NCI-H2196 treated with DMSO at 0.1 percent for 48 hours (cell line): ENCODE measurements at regions not wholly inside any gene's neighbourhood (a gene's known extent, or its start where the extent isn't known, plus 50 kb on each side); places are given as distances from the start of the nearest gene placed in this dataset.

ENCODE experiments used
- DNase-seq: peaks from one replicate; lab custom pipeline; 2025; ENCODE audit not compliant: unreplicated experiment; lab: John Stamatoyannopoulos, UW

DNA sequence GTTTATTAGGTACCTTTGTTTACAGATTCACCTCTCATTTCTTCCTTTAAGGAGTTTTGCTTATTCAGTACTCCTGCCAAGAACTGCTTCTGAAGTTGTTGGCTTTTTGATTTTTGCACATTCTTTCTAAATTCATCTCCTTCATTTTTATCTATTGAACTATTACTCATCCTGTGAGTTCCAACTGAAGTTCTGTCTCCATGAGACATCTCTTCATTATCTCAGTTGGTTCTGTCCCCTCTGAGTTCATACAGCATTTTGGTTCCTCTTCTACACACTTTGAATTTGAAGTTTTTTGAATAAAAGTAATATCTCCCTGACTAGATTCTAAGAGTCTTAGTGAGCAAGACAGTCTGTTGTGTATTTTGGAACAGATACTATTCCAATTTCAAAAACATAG is 299.7 kb downstream of the OTOL1 start:
- no peak for DNase-seq

GRCh38 chr3:161796780-161797179 is 300.2 kb downstream of the OTOL1 start:
- DNase-seq: no peak

- no peak for DNase-seq
These were observed 301.4 kb downstream of the OTOL1 start for GRCh38 chr3:161798016-161798415.

DNA sequence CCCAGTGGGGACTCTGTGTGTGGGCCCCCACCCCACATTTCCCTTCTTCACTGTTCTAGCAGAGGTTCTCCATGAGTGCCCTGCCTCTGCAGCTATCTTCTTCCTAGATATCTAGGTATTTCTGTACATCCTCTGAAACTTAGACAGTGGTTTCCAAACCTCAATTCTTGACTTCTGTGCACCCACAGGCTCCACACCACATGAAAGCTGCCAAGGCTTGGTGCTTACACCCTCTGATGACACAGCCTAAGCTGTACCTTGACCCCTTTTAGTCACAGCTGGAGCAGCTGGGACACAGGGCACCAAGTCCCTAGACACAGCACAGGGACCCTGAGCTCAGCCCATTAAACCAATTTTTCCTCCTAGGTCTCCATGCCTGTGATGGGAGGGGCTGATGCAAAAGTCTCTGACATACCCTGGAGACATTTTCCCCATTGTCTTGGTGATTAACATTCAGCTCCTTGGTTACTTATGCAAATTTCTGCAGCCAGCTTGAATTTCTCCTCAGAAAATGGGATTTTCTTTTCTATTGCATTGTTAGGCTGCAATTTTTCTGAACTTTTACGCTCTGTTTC is 304.5 kb downstream of the OTOL1 start:
- DNase-seq: no peak

- DNase-seq: no peak
These were observed 321.5 kb downstream of the OTOL1 start for GRCh38 chr3:161818106-161818505.

GRCh38 chr3:161821591-161821990 is 325.0 kb downstream of the OTOL1 start:
- no peak for DNase-seq

DNA sequence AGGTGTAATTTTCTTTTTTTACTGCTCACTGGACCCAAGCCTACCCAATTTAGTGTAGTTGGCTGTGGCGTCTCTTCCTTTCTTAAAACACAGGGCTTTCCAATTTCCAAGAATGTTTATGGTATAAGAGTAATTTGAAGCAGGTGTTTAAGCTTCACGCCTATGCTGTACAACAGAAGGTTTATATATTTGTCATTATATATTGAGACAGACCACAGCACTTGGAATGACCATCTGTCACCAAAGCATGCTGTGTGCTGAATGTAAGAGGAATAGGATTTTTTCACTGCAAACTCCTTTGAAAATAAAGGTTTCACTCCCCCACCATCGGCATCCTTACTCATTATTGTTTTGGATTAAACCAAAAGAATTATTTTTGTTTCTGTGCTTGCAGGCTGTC is 325.7 kb downstream of the OTOL1 start:
- no peak for DNase-seq

- no peak for DNase-seq
These were observed 327.3 kb downstream of the OTOL1 start for GRCh38 chr3:161823910-161824309.

GRCh38 chr3:161838021-161838420 is 341.4 kb downstream of the OTOL1 start:
- DNase-seq: no peak

DNA sequence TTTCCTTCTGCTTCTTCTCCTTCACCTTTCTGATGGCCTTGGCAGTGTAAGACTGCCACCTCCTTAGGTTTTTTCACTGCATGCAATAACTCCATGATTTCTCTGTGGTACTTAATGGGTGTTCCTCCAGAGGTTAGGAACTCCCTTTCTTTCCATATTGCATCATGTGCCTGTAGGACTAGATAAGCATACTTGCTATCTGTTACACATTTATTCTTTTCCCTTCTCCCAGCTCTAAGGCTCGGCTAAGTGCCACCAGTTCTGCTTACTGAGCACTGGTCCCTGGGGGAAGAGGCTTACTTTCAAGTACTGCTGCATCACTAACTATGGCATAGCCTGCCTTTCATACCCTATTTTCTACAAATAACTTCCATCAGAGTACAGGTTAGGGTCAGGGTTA is 351.8 kb downstream of the OTOL1 start:
- DNase-seq: no peak

DNA sequence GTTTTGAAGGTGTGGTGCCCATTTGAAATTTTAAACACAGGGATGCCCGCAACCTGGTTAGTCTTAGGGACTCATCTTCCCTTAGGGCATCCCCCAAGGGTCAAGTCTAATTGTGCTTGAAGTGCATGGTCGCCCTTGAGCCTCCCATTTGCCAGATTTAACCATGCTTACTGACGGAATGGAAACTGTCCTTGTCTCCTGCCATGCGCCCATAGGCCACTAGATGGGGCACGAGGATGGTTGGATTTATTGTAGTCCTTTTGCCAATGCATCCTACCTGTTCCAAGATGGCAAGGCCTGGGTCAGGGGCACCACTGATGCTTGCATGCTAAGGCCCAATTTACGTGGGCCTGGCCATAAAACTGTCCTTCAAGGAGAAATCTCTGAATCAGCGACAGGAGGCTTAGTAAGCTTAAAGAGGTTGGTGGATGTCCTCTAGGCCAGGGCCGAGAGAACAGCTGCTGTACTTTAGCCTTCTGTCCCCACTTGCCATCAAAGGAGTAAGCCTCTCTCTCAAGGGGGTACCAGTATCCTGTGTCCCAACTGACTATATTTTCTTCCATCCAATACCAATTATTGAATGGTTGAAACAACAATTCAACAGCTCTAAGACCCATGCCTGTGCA is 355.4 kb downstream of the OTOL1 start:
- no peak for DNase-seq

GRCh38 chr3:161852744-161853143 is 356.1 kb downstream of the OTOL1 start:
- no peak for DNase-seq

DNA sequence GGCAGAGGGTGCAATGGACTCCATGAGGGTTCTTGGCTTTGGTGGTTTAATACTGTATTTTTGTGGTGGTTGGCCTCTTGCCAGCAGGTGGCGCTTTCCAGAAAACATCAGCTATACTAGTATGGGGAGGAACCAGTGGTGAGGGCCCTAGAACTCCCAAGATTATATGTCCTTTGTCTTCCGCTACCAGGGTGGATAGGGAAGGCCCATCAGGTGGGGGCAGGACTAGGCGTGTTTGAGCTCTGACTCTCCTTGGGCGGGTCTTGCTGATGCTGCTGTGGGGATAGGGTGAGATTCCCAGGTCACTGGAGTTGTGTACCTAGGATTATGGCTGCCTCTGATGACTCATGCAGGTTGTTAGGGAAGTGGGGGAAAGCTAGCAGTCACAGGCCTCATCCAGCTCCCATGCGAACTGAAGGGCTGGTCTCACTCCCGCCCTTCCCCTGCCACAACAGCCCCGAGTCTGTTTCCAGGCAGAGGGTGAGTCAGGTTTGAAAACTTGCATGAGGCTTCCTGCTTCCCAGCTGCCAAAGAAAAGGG is 357.7 kb downstream of the OTOL1 start:
- no peak for DNase-seq

DNA sequence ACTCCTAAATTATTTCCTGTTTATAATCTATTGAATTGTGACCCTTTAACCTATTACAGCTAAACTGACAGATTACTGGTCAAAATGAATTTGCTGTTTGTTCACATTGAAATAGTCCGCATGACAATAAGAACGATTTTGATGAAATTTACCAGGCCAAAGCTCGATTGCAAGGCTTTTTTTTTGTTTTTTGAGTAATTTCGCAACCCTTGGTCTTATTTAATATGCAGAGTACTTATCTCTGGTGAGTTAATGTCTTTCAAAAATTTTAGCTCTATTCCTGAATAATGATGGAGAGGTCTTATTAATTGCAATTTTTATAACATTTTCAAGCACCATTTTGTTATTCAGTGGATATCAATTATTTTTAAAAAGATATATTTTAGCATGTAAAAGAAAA is 362.4 kb downstream of the OTOL1 start:
- no peak for DNase-seq

- no peak for DNase-seq
These were observed 363.4 kb downstream of the OTOL1 start for GRCh38 chr3:161859865-161860450.

- DNase-seq: no peak
These were observed 367.2 kb downstream of the OTOL1 start for GRCh38 chr3:161863775-161864174.

GRCh38 chr3:161866176-161866575 is 369.6 kb downstream of the OTOL1 start:
- no peak for DNase-seq

- DNase-seq: no peak
These were observed 378.9 kb downstream of the OTOL1 start for GRCh38 chr3:161875483-161875882.

- DNase-seq: no peak
These were observed 382.9 kb downstream of the OTOL1 start for GRCh38 chr3:161879470-161879869.

DNA sequence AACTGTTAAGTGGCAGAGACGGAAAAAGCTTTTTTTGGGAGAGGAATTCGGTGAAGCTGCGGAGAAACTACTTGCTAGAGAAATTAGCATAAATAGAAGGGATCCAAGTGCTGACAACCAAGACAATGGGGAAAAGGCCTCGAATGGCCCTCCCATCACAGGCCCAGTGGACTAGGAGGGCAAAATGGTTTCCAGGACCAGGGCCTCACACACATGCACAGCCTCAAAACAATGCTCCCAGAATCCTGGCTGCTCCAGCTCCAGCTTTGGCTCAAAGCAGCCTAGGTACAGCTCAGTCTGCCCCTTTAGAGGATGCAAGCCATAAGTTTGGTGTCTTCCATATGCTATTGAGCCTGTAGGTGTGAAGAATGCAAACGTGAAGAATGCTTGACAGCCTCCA is 388.2 kb downstream of the OTOL1 start:
- no peak for DNase-seq

GRCh38 chr3:161890147-161890625 is 393.6 kb downstream of the OTOL1 start:
- no peak for DNase-seq

- no peak for DNase-seq
These were observed 397.4 kb downstream of the OTOL1 start for GRCh38 chr3:161893972-161894371.
